Stimulated activated CD8-positive, alpha-beta memory T cell treated with anti-CD3 and anti-CD28 coated beads, Interleukin-4, amount 100 ng/mL, for 4 hours (primary cell): ENCODE measurements at regions not wholly inside any gene's neighbourhood (a gene's known extent, or its start where the extent isn't known, plus 50 kb on each side); places are given as distances from the start of the nearest gene placed in this dataset.

Experiments used
- DNase-seq, 2 donors: peaks; one replicate each; pipeline ENCODE4 v3.0.0-alpha.2; 2020; ENCODE audit warnings: low read depth in 2 of 2, low spot score in 1 of 2

DNA sequence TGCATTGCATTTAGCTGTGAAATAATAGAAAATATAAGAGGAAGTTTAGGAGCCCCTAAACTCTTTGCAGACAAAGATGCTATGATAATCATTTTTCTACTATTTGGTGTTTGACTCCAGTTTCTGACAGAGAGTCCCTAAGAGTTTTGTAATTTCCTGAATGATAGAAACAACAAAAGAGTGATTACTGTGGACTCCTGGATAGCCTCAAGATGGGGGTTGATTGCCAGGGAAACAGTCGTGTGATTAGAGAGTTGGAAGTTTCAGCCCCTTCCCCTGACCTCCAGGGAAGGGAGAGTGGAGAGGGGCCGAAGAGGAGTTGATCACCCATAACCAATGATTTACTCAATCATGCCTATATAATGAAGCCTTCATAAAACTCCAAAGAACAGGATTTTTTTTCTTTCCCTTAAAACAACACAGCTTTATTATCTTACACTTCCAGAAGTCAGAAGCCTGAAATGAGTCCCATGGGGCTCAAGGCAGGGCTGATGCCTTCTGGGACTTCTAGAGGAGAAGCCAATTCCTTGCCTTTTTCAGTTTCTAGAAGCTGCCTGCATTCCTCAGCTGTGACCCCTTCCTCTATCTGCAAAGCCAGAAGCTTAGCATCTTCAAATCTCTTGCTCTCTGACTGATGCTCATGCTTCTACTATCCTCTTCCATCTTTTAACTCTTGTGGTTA lies 292.3 kb upstream of the ZPLD1 start:
- DNase-seq: no peak

- no peak for DNase-seq
These were observed 291.3 kb upstream of the ZPLD1 start for GRCh38 chr3:102143536-102143935.

GRCh38 chr3:102144063-102144462 lies 290.8 kb upstream of the ZPLD1 start:
- DNase-seq: no peak

GRCh38 chr3:102148598-102149337 lies 286.0 kb upstream of the ZPLD1 start:
- no peak for DNase-seq

DNA sequence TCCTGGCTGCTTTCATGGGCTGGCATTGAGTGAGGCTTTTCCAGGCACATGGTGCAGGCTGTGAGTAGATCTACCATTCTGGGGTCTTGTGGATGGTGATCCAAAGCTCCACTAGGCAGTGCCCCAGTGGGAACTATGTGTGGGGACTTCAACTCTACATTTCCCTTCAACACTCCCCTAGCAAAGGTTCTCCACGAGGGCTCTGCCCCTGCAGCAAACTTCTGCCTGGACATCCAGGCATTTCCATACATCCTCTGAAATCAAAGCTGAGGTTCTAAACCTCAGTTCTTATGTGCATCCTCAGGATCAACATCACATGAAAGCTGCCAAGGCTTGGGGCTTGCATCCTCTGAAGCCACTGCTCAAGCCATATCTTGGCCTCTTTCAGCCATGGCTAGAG lies 282.9 kb upstream of the ZPLD1 start:
- no peak for DNase-seq

DNA sequence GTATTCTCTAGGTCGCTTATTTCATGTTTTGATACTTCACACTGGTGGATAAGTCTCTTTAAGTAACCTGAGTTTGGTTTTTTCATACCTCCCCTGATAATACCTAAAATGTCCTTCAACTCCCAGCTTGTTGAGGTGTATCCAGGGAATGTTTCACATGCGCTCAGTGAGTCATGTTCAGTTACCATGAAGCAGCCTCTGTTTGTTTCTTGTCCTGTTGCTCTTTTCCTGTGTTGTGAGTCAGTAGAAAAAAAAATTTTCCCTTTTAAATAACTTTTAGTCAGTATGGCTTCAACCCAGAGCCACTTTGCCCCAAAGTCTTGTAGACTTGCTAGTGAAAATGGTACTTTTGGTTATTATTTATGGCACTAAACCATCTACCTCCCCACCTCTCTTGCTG lies 278.4 kb upstream of the ZPLD1 start:
- no peak for DNase-seq

GRCh38 chr3:102158080-102158740 lies 276.6 kb upstream of the ZPLD1 start:
- DNase-seq: no peak

- DNase-seq: no peak
These were observed 274.9 kb upstream of the ZPLD1 start for GRCh38 chr3:102159810-102160451.

GRCh38 chr3:102161384-102162006 lies 273.3 kb upstream of the ZPLD1 start:
- DNase-seq: no peak

- DNase-seq: no peak
These were observed 272.6 kb upstream of the ZPLD1 start for GRCh38 chr3:102162251-102162650.

DNA sequence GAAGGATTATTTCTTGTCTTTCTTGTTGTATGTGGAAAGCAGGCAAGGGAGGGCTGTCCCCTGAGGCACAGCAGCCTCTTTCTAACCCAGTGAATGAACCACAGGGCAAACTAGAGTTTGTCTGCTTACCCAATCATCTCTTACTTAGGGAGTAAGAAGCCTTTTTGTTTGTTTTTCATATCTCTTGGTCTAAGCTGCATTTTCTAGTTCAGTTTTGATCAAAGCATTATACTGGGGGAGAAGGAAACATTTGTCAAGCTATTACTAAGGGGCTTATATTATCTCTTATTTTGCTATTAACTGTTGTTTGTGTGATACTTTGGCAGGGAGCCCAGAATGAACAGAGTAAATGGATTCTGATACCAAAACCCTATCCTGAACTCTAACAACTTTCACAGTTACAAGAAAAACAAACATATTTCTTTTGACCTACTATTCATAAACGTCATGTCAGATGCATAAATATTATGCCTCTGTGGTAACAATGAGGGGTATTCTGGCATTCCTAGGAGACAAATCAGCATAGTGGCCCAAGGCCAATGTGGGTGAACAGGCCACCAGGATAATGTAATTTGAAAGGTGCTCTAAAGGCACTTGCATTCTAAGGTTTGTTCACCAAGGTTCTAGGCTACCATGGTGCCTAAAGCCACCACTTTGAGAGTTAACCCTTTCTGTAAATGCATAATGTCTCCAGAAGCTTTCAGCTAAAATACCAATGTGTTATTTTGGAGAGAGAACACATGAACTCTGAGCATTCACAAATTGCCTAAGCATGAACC lies 271.6 kb upstream of the ZPLD1 start:
- no peak for DNase-seq

DNA sequence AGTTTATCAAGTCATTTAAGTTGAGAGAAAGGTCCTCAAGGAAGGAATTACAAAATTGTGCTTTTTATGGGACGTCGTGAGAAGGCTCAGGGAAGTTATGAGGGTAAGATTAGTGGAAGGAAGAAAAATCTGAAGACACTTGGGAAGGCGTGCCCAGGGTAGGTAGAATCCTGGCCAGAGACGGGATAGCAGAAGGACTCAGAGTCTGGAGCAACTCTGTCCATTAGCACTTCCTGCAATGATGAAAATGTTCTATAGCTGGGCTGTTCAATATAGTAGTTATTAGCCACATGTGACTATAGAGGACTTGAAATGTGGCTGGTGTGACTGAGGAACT lies 271.0 kb upstream of the ZPLD1 start:
- DNase-seq: no peak

DNA sequence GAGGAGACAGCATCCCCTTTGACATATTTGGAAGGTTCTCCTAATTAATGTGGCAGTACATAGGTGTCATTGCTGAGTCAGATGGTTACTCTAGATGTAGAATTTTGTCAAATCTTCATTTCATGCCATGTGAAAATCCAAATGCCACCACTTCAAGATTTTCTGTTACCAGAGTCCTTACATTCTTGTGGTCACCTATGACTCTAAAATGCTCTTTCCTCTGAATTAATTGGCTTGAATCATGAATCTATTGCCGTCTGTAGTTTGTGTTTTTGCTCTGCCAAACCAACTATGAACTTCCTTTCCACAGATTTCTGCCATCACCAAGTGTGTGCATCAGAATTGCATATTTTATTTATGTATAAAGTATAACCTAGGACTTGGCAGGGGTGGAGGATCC lies 269.4 kb upstream of the ZPLD1 start:
- DNase-seq: no peak

DNA sequence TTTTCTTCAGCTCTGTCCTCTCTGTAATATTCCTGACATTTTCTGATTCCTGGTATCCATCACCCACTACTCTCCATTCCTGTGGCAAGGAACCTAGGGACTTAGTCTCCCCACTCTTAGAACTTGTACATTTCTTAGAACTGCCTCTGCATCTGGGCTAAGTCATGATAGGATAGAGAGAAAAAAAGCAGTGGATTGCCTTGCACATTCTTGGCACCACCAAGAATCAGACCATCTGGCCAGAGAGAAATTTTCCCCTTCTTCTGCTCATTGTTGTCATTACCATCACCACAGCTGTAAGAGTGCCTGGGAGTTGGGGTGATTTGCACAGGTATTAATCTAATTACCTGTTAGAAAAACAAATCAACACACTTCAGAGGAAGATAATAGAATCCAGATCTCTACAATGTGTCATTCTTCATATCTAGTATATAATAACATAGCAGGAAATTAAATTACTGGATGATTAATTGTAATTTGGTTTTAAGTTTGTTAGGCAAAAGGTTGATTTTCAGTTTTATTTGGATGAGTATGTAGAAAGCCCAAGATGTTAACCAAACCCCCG lies 264.8 kb upstream of the ZPLD1 start:
- no peak for DNase-seq

DNA sequence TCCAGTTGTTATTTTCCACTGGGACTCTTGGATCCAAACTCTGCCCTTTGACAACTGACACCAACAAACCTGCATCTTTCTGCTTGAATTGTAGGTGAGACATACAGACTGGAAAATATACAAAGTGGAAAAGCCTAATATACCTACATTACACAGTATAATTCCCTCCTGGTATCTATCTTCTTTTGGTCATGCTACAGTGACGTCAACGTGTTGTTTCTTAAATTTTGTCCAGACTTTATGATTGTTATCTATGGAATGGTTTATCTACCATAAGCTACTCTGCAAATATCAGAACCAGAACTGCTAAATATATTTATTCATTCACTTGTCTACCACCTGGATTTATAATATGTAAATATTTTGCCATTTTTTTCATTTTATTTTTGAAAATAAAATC lies 264.3 kb upstream of the ZPLD1 start:
- no peak for DNase-seq

- DNase-seq: no peak
These were observed 260.5 kb upstream of the ZPLD1 start for GRCh38 chr3:102174312-102174712.

- no peak for DNase-seq
These were observed 259.9 kb upstream of the ZPLD1 start for GRCh38 chr3:102174832-102175374.

GRCh38 chr3:102176333-102177050 lies 258.3 kb upstream of the ZPLD1 start:
- DNase-seq: no peak

DNA sequence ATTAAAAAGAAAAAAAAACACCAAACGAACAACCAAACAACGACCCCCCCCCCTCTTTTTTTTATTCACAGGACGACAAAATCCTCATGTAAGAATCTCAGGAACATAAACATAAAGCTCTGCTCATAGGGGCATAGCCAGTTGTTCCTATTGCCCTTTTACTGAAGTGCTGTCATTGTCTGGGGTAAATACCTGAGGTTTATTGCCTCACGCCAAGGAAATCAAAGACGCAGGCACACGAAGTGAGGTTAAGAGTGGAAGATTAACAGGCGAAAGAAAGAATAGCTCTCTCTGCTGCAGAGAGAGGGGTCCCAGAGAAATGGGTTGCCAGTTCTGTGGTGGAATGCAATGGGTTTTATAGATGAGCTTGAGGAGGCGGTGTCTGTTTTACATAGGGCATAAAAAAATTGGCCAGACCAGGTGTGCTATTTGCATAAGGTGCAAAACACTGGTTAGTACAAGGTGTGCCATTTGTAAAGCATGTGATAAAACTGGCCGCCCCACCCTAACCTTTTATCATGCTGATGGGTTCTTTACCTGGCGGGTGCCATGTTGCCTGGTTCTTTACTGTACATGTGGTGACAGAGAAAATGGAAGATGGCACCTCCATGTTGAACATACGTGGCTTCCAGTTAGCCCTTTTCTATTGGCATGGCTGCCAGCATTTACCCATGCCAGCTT lies 257.6 kb upstream of the ZPLD1 start:
- DNase-seq: no peak
